Fibroblast of skin of abdomen (primary cell): ENCODE measurements at regions not wholly inside any gene's neighbourhood (a gene's known extent, or its start where the extent isn't known, plus 50 kb on each side); places are given as distances from the start of the nearest gene placed in this dataset.

Experiments
- DNase-seq: peaks from one replicate; pipeline ENCODE4 v3.0.0-alpha.2; 2013

DNA sequence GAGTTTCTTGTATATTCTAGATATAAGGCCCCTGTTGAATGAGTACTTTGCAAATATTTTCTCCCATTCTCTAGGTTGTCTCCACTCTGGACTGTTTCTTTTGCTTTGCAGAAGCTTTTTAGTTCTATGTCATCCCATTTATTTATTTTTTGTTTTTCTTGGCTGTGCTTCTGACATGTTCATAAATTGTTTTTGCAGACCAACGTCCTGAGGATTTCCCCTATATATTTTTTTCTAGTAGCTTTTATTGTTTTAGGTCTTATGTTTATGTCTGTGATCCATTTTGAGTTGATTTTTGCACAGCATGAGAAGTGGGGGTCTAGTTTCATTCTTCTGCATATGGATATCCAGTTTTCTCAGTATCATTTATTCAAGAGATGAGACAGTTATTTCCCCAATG, 70.4 kb upstream of the BTG1 start:
- no peak for DNase-seq

DNA sequence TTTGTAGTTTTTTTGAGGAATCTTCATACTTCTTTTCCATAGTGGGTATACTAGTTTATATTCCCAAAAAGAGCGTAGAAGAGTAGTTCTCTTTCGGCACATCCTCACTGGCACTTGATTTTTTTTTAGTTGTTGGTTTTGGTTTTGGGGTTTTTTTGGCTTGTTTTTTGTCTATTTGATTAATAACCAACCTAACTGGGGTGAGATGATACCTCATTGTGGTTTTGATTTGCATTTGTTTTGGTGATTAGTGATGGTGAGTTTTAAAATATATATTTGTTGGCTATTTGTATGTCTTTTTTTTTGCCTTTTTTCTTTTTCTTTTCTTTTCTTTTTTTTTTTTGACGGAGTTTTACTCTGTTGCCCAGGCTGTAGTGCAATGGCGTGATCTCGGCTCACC, 69.7 kb upstream of the BTG1 start:
- no peak for DNase-seq

DNA sequence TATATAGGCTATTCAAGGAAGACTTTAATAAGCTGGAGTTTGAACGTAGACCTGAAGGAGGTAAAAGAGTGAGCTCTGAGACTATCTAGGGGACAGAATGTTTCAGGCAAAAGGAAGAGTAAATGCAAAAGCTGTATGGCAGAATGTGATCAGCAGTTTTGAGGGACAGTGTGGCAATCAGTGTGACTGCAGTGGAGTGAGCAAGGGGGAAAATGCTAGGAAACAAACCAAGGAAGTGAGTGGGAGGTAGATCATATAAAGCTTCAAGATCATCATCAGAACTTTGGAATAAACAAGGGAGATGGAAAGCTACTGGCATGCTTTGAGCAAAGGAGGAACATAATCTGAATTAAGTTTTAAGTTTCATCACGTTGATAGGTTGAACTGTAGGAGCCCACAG, 67.5 kb upstream of the BTG1 start:
- no peak for DNase-seq

DNA sequence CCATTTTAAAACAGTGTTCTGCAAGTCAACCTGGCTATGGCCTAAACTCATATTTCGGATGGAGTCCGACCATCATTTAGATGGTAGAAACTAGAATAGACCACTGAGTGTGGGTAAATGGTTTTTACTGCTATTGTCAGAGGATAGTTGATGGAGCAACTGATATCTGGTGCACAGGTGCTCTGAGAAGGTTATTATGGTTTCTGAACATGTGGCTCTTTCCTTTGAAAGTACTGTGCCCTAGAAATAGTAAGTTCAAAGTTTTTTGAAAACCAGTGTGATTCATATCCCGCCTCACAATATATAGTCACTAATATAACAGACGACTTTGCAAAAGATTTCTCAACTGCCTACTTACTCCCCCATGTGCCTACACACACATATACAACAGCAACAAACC, 64.4 kb upstream of the BTG1 start:
- DNase-seq = no peak

DNA sequence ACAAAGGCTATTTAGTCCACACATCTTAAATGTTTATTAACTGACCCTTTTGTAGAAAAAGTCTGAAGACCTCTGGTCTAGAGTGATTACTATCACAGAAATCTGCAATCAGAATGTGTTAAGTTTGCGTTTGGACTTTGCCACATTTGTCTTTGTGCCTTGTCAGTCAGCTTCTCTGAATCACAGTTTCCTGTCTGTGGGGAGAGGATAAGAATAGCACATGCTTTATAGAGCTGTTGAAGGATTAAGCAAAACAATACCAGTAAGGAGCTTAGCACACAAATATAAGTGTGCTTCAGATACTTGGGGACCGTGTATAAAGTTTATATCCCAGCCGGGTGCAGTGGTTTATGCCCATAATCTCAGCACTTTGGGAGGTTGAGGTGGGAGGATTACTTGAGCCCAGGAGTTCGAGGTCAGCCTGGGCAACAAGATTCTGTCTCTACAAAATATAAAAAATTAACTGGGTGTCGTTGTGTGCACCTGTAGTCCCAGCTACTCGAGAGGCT, 63.0 kb upstream of the BTG1 start:
- DNase-seq = peak; percentile 75

DNA sequence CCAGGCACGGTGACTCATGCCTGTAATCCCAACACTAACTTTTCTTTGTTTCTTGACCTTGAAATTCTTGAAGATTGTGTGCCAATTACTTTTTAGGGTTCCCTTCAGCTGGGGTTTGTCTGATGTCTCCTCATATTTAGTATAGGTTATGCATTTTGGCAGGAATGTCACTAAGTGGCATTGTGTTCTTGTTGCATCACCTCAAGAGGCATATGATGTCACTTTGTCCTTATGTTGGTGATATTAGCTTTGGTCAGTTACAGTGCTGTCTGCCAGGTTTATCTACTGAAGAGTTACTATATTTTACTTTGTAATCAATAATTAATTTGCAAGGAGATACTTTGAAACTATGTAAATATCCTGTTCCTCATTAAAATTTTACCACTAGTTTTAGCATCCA, 61.0 kb upstream of the BTG1 start:
- no peak for DNase-seq

DNA sequence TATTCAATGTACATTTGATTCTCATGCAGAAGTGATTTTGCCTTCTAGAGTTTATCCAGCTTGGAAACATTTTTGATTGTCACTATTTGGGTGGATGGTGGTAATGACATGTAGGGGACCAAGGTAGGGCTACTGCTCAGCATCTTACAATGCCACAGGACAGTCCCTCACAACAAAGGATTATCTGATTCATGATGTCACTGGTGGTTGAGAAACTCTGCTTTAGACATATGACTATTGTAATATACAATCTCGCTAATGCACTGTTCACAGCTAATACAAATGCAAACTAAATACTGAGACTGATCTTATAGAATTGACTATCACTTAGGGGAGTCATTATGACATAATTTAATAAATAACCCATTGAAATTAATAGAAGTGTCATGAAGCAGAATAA, 60.4 kb upstream of the BTG1 start:
- DNase-seq = no peak

DNA sequence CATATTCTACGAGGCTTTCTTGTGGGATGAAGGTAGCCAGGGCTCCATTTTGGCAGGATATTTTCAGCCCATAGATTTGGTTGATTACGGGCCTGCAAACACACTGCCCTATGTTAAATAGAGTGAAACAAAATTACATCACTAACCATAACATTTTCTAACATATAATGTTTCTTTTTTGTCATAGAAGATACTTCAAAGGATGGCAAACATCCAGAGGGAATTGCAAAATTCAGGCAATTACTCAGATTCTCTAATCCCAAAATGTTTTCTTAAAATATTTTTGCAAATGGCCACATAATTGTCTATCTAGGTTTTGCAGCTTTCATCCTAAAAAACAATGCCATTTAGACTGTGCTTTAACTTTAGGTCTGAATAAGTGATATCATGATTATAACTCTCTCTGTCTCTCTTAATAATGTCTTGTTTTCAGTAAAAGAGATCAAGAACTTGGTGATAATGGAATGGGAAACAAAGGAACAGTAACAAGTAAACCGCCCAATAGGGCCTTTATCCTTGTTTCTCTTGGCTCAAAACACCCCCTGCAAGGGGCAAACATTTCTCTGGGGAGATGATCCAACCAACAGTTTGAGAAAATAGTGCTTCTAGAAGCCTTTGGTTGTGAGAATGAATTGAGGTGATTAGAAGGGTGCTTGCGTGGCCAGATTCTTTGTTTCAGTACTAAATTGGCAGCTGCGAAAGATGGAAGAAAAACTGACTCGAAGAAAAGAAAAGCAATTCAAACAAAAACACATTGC, 54.4 kb upstream of the BTG1 start:
- DNase-seq = peak; percentile 52

DNA sequence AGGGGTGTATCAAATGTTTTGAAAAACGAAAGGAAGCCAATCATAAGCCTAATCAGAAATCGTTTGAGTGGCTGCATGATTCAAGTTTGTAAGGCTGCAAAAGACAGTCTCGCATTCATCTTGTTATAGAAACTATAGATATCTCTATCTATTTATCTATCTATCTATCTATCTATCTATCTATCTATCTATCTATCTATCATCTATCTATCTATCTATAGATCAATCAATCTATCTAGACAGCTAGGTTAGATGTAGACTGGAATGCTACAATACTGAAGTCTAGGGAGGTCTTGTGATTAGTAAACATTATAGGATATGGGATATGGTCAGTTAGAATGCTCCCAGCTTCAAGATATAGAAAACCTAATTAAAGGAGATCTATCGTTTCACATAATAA, 52.2 kb upstream of the BTG1 start:
- DNase-seq = no peak

DNA sequence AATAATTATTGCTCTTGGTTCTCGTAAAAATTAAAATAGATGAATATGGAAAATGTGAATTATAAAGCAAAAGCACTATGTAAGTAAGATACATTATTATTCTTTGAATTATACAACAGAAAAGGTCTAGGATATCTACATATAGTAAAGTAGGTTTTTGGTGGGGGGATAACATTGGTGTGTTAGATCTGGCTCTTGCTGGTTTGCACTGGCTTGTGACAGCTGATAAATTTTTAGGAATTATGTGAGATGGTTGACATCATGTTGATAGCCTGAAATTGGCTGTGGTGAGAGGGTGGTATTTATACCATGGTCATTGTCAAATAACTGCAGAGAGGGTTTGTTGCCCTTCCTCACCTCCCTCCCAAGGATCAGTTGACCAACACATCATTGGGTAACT, 50.7 kb upstream of the BTG1 start:
- no peak for DNase-seq
